ENCODE measurements at regions not wholly inside any gene's neighbourhood (a gene's known extent, or its start where the extent isn't known, plus 50 kb on each side); places are given as distances from the start of the nearest gene placed in this dataset.
"Not testable (repeated sequence)": the region's sequence is repeated elsewhere in the genome, so short reads cannot be mapped to it uniquely, and the experiment has no call there.

GRCh38 chr9:85199866-85200495, 530.5 kb downstream of the NTRK2 start:
- no peak for DNase-seq

- no peak for DNase-seq
Measured at GRCh38 chr9:85192750-85193149, 523.2 kb downstream of the NTRK2 start.

- DNase-seq = no peak
Measured at GRCh38 chr9:85186218-85186585, 516.7 kb downstream of the NTRK2 start.

GRCh38 chr9:85185486-85186217, 516.1 kb downstream of the NTRK2 start:
- DNase-seq = no peak

GRCh38 chr9:85182383-85182782, 512.9 kb downstream of the NTRK2 start:
- no peak for DNase-seq

GRCh38 chr9:85178474-85178873, 508.9 kb downstream of the NTRK2 start:
- no peak for DNase-seq

GRCh38 chr9:85173967-85174366, 504.4 kb downstream of the NTRK2 start:
- no peak for DNase-seq

GRCh38 chr9:85172001-85172978, 502.8 kb downstream of the NTRK2 start:
- no peak for DNase-seq

GRCh38 chr9:85171163-85171562, 501.6 kb downstream of the NTRK2 start:
- no peak for DNase-seq

GRCh38 chr9:85168412-85168811, 498.9 kb downstream of the NTRK2 start:
- no peak for DNase-seq

GRCh38 chr9:85167146-85167545, 497.6 kb downstream of the NTRK2 start:
- no peak for DNase-seq

- no peak for DNase-seq
Measured at GRCh38 chr9:85163825-85164224, 494.3 kb downstream of the NTRK2 start.

- DNase-seq = no peak
Measured at GRCh38 chr9:85163415-85163814, 493.9 kb downstream of the NTRK2 start.

GRCh38 chr9:85162822-85163221, 493.3 kb downstream of the NTRK2 start:
- no peak for DNase-seq

GRCh38 chr9:85160944-85161343, 491.4 kb downstream of the NTRK2 start:
- DNase-seq = not testable (repeated sequence)

GRCh38 chr9:85158512-85158911, 489.0 kb downstream of the NTRK2 start:
- no peak for DNase-seq

GRCh38 chr9:85157772-85158171, 488.2 kb downstream of the NTRK2 start:
- DNase-seq = no peak

- DNase-seq = no peak
Measured at GRCh38 chr9:85156652-85157051, 487.1 kb downstream of the NTRK2 start.

- no peak for DNase-seq
Measured at GRCh38 chr9:85155352-85155751, 485.8 kb downstream of the NTRK2 start.

GRCh38 chr9:85151741-85152140, 482.2 kb downstream of the NTRK2 start:
- no peak for DNase-seq

- DNase-seq = no peak
Measured at GRCh38 chr9:85151162-85151561, 481.6 kb downstream of the NTRK2 start.

- no peak for DNase-seq
Measured at GRCh38 chr9:85147046-85147640, 477.6 kb downstream of the NTRK2 start.

- DNase-seq = no peak
Measured at GRCh38 chr9:85142968-85143367, 473.4 kb downstream of the NTRK2 start.
